ENCODE measurements at regions not wholly inside any gene's neighbourhood (a gene's known extent, or its start where the extent isn't known, plus 50 kb on each side); places are given as distances from the start of the nearest gene placed in this dataset.

GRCh38 chr10:29063806-29064644 lies 224.8 kb upstream of the LYZL1 start:
- Mint-ChIP-seq H3K27me3 (ENCODE audit: low read depth) (no peaks in the 10 kb centered on the region), H3K4me1 (ENCODE audit: low read depth) (no peaks in the 10 kb centered on the region), H3K4me3 (no peak overlapping the region), H3K36me3 (ENCODE audit: low read depth) (no peaks in the 10 kb centered on the region), H3K9me3 (no peaks in the 10 kb centered on the region), H3K27ac (no peak overlapping the region)
- no peak for DNase-seq
- intact Hi-C loops (cut with micrococcal nuclease) = no loop called here
- CTCF ChIA-PET = no interaction called here

DNA sequence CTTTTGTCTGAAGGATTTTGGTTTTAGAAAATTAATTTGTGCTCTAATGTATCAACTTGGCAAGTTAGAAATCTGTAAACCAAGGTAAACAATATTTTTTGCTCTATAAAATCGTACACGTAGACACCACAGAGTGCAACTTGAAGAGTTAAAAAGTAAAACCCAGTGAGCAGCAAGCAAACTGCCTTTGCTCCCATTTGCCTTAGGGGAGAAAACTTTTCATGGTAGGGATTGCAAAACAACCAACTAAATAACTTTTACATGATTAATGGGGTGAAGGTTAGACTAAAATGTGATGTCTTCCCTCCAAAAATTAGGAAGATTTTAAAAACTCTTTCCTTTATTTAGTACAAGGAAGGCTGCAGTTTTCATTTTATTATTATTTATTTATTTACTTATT lies 224.2 kb upstream of the LYZL1 start:
- H3K27me3 Mint-ChIP-seq (ENCODE audit: low read depth) = peaks cover 3% of the 10 kb centered on the region
- no peak for DNase-seq
- no peaks in the 10 kb centered on the region for H3K36me3 Mint-ChIP-seq (ENCODE audit: low read depth)
- no peak overlapping the region for H3K4me3 Mint-ChIP-seq
- H3K4me1 Mint-ChIP-seq (ENCODE audit: low read depth) = no peaks in the 10 kb centered on the region
- CTCF ChIA-PET = no interaction called here
- H3K9me3 Mint-ChIP-seq = no peaks in the 10 kb centered on the region
- H3K27ac Mint-ChIP-seq = no peak overlapping the region
- intact Hi-C loops (cut with micrococcal nuclease) = no loop called here

DNA sequence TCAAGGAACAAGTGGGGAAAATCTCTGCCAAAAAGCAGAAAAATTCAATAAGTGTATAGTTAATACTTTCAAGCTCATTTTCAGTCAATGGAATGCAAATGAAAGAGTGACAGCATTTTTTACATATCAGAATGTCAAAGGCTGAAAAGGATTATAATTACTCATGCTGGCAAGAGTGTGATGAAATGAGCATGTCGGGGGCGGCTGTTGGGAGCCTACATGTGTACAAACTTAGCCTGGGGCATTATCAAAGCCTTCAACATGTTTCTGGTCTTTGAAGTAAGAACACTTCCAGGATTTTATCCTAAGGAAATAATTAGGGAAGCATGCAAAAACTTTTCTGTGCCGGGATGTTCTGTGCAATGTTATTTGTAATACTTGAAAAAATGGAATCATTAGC lies 221.7 kb upstream of the LYZL1 start:
- H3K4me3 Mint-ChIP-seq = no peak overlapping the region
- H3K27me3 Mint-ChIP-seq (ENCODE audit: low read depth) = peaks cover 7% of the 10 kb centered on the region
- CTCF ChIA-PET = no interaction called here
- no peak overlapping the region for H3K27ac Mint-ChIP-seq
- no peaks in the 10 kb centered on the region for H3K36me3 Mint-ChIP-seq (ENCODE audit: low read depth)
- no peaks in the 10 kb centered on the region for H3K9me3 Mint-ChIP-seq
- no peak for DNase-seq
- no peaks in the 10 kb centered on the region for H3K4me1 Mint-ChIP-seq (ENCODE audit: low read depth)
- intact Hi-C loops (cut with micrococcal nuclease) = no loop called here

DNA sequence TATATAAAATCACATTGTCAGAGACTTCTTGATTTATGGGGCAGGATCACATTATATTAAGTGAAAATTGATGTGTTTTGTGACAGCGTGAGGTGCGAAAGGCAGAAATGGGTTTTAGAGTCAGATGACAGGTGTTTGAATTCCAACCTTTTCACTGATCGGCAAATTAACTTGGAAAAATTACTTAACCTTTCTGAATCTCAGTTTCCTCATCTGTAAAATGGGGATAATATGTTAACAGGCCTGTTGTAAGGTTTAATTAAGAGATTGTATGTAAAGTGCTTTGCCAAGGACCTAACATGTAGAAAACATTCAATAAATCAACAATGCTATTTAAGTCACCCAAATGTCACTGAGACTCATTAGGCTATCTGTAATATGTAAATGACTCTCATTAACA lies 221.2 kb upstream of the LYZL1 start:
- intact Hi-C loops (cut with micrococcal nuclease) = no loop called here
- Mint-ChIP-seq H3K4me1 (ENCODE audit: low read depth) (no peaks in the 10 kb centered on the region), H3K4me3 (no peak overlapping the region)

GRCh38 chr10:29068302-29068701 lies 220.6 kb upstream of the LYZL1 start:
- H3K4me3 Mint-ChIP-seq = no peak overlapping the region
- H3K27me3 Mint-ChIP-seq (ENCODE audit: low read depth) = peaks cover 9% of the 10 kb centered on the region
- DNase-seq = no peak
- H3K9me3 Mint-ChIP-seq = no peaks in the 10 kb centered on the region
- CTCF ChIA-PET = no interaction called here
- no peak overlapping the region for H3K27ac Mint-ChIP-seq
- intact Hi-C loops (cut with micrococcal nuclease) = no loop called here
- H3K36me3 Mint-ChIP-seq (ENCODE audit: low read depth) = no peaks in the 10 kb centered on the region
- no peaks in the 10 kb centered on the region for H3K4me1 Mint-ChIP-seq (ENCODE audit: low read depth)

More for the DNA sequence above, 221.2 kb upstream of the LYZL1 start:
- H3K27ac Mint-ChIP-seq = no peak overlapping the region
- no peaks in the 10 kb centered on the region for H3K9me3 Mint-ChIP-seq
- CTCF ChIA-PET = no interaction called here
- DNase-seq = no peak
- H3K27me3 Mint-ChIP-seq (ENCODE audit: low read depth) = peaks cover 7% of the 10 kb centered on the region
- no peaks in the 10 kb centered on the region for H3K36me3 Mint-ChIP-seq (ENCODE audit: low read depth)

DNA sequence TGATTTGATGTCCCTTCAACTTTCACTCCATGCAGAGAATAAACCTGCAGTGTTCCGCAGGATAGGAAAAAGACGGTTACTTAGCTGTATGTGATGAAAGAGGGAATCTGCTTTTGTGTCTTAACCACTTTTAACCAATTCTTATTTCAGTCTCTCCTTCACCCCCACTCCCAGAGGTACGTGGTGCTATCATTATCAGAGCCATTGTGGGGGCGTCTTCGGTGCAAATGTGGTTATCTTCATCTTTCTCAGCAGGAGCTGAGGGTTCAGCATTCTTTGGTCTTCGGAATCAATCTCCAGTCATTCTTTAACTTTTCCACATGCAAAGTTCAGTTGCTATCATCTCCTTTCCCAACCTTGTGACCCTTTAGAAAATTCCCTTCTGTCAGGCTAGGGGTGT lies 219.9 kb upstream of the LYZL1 start:
- no peak overlapping the region for H3K27ac Mint-ChIP-seq
- DNase-seq = no peak
- H3K4me3 Mint-ChIP-seq = no peak overlapping the region
- no peaks in the 10 kb centered on the region for H3K9me3 Mint-ChIP-seq
- H3K4me1 Mint-ChIP-seq (ENCODE audit: low read depth) = no peaks in the 10 kb centered on the region
- CTCF ChIA-PET = no interaction called here
- H3K27me3 Mint-ChIP-seq (ENCODE audit: low read depth) = peaks cover 11% of the 10 kb centered on the region
- H3K36me3 Mint-ChIP-seq (ENCODE audit: low read depth) = no peaks in the 10 kb centered on the region
- intact Hi-C loops (cut with micrococcal nuclease) = no loop called here

DNA sequence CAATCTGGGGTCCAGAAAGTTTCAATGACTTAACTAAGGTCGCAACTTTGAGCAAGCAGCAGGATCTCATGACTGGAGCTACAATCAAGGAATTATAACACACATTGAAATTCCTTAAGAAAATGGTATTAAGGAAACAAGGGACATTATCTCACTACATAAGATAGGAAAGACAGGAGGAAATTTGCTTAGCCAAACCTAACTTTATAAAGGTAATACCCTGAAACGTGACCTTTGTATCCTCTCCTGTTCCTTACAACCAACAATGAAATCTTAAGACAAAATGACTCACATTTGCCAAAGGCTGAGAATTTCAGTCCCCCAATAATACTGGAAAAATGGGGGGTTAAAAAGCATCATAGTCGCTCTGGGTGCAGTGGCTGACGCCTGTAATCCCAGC lies 218.9 kb upstream of the LYZL1 start:
- Mint-ChIP-seq H3K4me3 (no peak overlapping the region), H3K4me1 (ENCODE audit: low read depth) (no peaks in the 10 kb centered on the region), H3K9me3 (no peaks in the 10 kb centered on the region), H3K27me3 (ENCODE audit: low read depth) (peaks cover 11% of the 10 kb centered on the region), H3K27ac (no peak overlapping the region), H3K36me3 (ENCODE audit: low read depth) (no peaks in the 10 kb centered on the region)
- CTCF ChIA-PET = no interaction called here
- DNase-seq = no peak
- intact Hi-C loops (cut with micrococcal nuclease) = no loop called here

GRCh38 chr10:29078919-29079318 lies 210.0 kb upstream of the LYZL1 start:
- CTCF ChIA-PET = no interaction called here
- no peaks in the 10 kb centered on the region for H3K9me3 Mint-ChIP-seq
- no peaks in the 10 kb centered on the region for H3K36me3 Mint-ChIP-seq (ENCODE audit: low read depth)
- H3K4me3 Mint-ChIP-seq = no peak overlapping the region
- H3K27ac Mint-ChIP-seq = no peak overlapping the region
- no peak for DNase-seq
- H3K4me1 Mint-ChIP-seq (ENCODE audit: low read depth) = no peaks in the 10 kb centered on the region
- H3K27me3 Mint-ChIP-seq (ENCODE audit: low read depth) = no peaks in the 10 kb centered on the region
- intact Hi-C loops (cut with micrococcal nuclease) = no loop called here

DNA sequence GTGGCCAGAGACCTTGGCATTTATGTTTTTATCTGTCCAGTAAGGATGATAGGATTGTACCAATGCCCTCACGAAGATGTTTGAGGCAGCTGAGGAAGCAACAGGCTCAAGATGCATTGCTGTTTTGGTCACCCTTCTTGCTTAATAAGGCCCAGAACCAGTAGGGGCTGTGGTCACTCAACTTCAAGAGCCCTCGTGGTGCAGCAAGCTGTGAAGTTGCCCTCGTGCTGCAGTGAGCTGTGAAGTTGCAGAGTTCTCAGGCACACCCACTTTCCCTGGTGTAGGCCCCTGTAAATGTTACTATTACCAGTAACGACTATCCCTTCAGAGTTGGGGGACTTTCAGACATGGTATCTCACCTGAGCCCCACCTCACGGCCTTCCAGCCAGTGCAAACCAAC lies 207.6 kb upstream of the LYZL1 start:
- H3K27me3 Mint-ChIP-seq (ENCODE audit: low read depth) = peaks cover 1% of the 10 kb centered on the region
- CTCF ChIA-PET = no interaction called here
- no peaks in the 10 kb centered on the region for H3K36me3 Mint-ChIP-seq (ENCODE audit: low read depth)

DNA sequence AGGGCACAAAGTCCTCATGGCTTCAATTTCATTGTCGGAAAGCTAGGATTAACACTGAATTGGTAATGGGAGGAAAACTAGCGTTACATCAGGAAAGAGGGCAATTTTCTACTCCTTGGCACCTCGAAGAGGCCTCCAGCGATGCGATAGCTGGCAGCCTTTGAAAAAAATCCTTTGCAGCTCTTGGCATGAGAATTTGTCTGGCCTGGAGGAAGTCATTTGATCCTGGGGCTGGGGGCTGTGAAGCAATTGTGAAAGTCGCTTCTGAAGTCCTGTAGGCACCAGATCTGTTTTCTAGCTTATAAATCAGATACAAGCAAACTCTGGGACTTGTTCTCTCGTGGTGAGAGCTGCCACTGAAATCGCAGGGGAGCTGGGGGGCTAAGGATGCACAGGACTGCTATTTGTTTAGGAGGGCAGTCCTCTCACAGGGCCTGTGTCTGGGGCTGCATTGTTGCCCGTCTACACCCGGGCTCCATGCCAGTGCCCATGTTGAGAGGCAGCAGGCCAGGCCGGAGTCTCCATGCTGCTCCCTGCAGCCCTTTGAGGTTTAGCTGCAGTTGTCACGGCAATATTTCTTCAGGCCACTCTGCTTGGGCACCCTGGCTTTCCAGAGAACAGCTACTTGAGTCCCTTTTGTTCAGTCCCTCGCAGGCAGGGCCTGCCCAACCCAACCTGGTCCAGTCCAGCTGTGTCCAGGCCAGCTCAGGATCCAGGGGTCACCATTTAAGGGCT lies 206.8 kb upstream of the LYZL1 start:
- Mint-ChIP-seq H3K4me3 (no peak overlapping the region), H3K36me3 (ENCODE audit: low read depth) (no peaks in the 10 kb centered on the region), H3K27ac (no peak overlapping the region), H3K9me3 (no peaks in the 10 kb centered on the region), H3K4me1 (ENCODE audit: low read depth) (no peaks in the 10 kb centered on the region), H3K27me3 (ENCODE audit: low read depth) (peaks cover 1% of the 10 kb centered on the region)
- CTCF ChIA-PET = no interaction called here
- intact Hi-C loops (cut with micrococcal nuclease) = no loop called here
- no peak for DNase-seq

More for the DNA sequence above, 207.6 kb upstream of the LYZL1 start:
- DNase-seq = no peak
- intact Hi-C loops (cut with micrococcal nuclease) = no loop called here
- Mint-ChIP-seq H3K27ac (no peak overlapping the region), H3K9me3 (no peaks in the 10 kb centered on the region), H3K4me3 (no peak overlapping the region), H3K4me1 (ENCODE audit: low read depth) (no peaks in the 10 kb centered on the region)

- DNase-seq = no peak
- H3K27me3 Mint-ChIP-seq (ENCODE audit: low read depth) = peaks cover 1% of the 10 kb centered on the region
- no peaks in the 10 kb centered on the region for H3K4me1 Mint-ChIP-seq (ENCODE audit: low read depth)
- H3K36me3 Mint-ChIP-seq (ENCODE audit: low read depth) = no peaks in the 10 kb centered on the region
- no peaks in the 10 kb centered on the region for H3K9me3 Mint-ChIP-seq
- CTCF ChIA-PET = no interaction called here
- H3K27ac Mint-ChIP-seq = no peak overlapping the region
- H3K4me3 Mint-ChIP-seq = no peak overlapping the region
- intact Hi-C loops (cut with micrococcal nuclease) = no loop called here
Observed at GRCh38 chr10:29083096-29083495, 205.8 kb upstream of the LYZL1 start.

DNA sequence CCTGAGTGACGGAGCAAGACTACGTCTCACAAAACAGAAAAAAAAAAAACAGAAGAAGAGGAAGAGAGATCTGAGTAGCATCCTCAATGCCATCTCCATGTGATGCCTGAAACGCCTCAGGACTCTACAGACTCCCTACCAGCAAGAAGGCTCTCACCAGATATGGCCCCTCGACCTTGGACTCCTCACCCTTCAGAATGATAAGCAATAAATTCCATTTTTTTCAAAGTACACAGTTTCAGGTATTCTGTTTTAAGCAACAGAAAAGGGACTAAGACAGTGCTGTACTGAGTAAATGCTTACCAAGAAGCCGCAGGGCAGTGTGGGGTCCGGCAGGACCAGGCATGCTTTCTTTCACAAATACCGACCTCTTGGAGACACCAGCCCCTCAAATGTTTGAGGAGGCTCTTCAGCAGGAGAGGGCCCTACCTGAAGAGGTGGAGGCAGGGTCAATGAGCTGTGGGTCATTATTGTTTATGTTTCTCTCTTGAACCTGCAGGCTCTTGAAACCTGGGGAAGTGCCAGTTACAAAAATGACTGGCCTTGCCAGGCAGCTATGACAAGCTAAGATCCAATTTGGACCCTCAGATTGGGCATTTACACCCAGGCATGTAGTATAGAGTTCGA lies 204.1 kb upstream of the LYZL1 start:
- Mint-ChIP-seq H3K27me3 (ENCODE audit: low read depth) (peaks cover 1% of the 10 kb centered on the region), H3K9me3 (no peaks in the 10 kb centered on the region), H3K4me1 (ENCODE audit: low read depth) (no peaks in the 10 kb centered on the region), H3K27ac (no peak overlapping the region), H3K4me3 (no peak overlapping the region), H3K36me3 (ENCODE audit: low read depth) (no peaks in the 10 kb centered on the region)
- CTCF ChIA-PET = no interaction called here
- intact Hi-C loops (cut with micrococcal nuclease) = no loop called here
- DNase-seq = no peak

DNA sequence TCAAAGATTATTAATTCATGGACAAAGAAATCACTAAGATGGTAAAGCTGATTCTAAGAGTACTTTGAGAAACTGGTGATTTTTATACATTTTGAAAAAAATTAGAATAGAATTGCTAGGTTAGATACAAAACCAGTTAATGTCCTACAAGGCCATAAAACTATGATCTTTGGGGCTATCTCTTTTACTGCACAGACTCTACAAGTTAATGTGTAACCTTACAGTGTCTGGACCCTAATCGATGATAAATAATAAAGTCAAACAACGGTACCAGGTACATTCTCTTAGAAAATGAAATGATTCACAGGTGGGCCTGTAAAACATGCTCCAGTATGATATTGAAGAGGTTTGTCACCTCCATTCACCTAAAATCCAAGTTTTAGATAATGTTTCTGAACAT lies 199.8 kb upstream of the LYZL1 start:
- no peaks in the 10 kb centered on the region for H3K9me3 Mint-ChIP-seq
- H3K4me1 Mint-ChIP-seq (ENCODE audit: low read depth) = no peaks in the 10 kb centered on the region
- H3K4me3 Mint-ChIP-seq = no peak overlapping the region
- no peak for DNase-seq
- CTCF ChIA-PET = interaction anchor here (0.8 kb wide), 1 partner anchor 23 kb away, joined by 3 read pairs; no protein-coding TSS in a partner anchor
- H3K27me3 Mint-ChIP-seq (ENCODE audit: low read depth) = peaks cover 3% of the 10 kb centered on the region
- intact Hi-C loops (cut with micrococcal nuclease) = no loop called here
- H3K27ac Mint-ChIP-seq = no peak overlapping the region
- H3K36me3 Mint-ChIP-seq (ENCODE audit: low read depth) = no peaks in the 10 kb centered on the region

Measured in activated naive CD4-positive, alpha-beta T cell treated with anti-CD3 and anti-CD28 coated beads for 36 hours (primary cell).